ENCODE measurements at regions not wholly inside any gene's neighbourhood (a gene's known extent, or its start where the extent isn't known, plus 50 kb on each side); places are given as distances from the start of the nearest gene placed in this dataset.
"Not testable (repeated sequence)": the region's sequence is repeated elsewhere in the genome, so short reads cannot be mapped to it uniquely, and the experiment has no call there.

GRCh38 chr16:76970745-76971099 is 220.3 kb upstream of the MON1B start:
- no peak for DNase-seq (ENCODE audit: low read depth)

DNA sequence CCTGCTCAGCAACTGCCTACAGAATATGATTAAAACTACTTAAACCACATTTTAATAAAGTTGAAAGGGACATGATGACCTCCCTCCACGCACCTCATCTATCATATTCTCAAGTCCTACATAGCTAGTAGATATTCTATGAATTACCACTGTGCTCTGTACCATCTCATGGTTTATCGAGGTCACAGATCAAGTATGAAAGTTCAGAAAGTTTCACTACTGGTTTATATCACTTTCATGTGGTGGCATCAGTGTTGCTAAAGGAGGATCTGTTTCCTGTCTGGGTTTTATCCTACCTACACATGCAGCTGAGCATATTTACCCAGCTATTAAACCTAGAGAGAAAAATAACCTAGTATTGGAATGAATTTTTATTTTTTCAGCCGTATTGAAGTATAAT is 214.9 kb upstream of the MON1B start:
- DNase-seq (ENCODE audit: low read depth), result no peak

- peak; percentile 51 for DNase-seq (ENCODE audit: low read depth)
These were observed 214.2 kb upstream of the MON1B start for GRCh38 chr16:76976756-76977155.

DNA sequence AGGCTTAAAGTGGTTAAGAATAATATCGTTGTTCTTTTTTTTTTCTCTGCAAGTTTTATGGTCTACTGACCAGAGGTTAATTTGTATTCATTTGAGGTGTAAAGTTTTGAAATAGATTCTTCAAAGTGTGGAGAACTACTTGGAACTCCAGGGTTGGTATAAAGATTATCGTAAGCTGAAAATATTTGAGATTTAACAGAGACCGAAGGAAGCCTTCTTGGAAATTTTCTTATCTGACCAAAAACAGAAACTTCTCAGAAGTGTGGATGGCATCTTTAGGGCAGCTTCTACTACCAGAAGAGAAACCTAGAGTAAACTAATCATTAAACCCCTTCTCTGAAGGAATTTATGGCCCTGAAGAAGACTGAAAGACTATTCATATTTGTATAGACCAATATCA is 206.8 kb upstream of the MON1B start:
- DNase-seq (ENCODE audit: low read depth), result peak; percentile 81

DNA sequence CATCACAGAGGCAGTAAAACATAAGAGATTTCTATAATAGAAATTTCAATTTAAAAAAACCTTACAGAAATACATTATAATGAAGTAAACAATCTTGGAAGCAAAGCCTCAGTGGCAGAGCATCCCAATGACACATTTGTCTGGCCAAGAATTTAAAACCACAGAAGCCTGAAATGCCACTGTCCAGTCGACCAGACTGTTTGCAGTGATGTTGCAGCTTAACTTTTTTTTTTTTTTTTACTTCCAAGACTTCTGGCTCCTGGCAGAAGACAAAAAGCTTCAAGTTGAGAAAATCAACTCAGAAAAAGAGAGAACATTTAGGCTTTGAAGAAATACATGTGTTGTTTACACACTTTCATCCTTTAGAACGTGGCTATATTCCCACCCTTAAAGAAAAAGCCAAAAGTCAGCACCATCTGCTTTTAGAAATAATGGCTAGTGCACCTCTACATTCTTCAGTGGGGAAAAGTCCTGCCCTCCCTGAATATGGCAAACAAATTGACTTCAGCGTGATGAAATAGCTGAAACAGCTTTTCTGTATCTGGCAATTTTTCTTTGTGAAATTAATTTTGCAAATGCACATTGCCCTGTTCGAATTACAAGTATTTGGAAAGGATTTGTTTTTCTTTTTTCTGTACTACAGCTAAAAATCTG is 205.5 kb upstream of the MON1B start:
- peak; percentile 73 for DNase-seq (ENCODE audit: low read depth)

DNA sequence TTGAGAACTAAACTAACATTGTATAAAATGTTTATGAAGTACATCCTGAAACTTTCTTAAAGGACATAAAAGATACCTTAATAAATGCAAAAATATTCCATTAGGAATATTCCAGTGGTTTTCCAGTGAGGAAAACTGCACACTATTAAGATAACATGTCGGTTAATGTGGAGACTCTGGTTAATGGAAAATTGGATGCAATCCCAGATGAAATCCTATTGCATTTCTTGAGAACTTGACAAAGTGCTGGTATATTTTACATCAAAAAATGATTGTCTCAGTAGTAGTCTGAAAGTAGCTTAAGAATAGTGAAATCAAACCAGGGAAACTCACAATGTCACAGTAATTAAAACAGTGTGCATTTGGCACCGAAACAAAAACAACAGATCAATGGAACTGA is 202.5 kb upstream of the MON1B start:
- no peak for DNase-seq (ENCODE audit: low read depth)

DNA sequence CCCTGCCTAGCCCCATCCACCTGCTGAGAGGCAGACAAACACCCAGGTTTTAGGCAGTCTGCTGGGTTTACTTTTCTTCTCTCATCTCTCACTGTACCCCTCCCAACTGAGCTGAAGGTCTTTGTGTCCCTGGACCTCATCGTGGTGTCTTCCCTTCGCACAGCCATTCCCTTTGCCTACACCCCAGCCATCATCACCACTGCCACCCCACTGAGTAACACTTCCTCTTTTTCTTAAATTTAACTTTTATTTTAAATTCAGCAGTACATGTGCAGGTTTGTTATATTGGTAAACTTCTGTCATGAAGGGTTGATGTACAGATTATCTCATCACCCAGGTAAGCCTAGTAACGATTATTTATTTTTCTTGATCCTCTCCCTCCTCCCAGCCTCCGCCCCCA is 188.3 kb upstream of the MON1B start:
- no peak for DNase-seq (ENCODE audit: low read depth)

GRCh38 chr16:77009453-77009852 is 181.5 kb upstream of the MON1B start:
- no peak for DNase-seq (ENCODE audit: low read depth)

DNA sequence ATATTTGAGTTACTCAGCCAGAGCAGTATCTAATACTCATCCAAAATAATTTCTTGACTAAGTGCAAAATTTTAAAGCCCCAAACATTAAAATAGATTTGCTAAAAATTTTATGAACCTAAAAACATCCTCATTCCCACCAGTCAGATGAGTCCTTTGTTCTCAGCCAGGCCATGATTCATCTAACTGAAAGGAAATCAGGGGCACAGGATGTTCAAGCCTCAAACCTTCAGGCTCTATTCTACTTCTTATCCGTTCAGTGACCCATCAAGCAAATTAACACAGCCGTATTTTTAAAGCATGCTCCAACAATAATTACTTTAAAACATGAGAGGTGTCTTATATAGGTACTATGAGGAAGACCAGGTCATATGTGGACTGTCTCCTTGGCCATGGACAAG is 176.5 kb upstream of the MON1B start:
- peak; percentile 2 for DNase-seq (ENCODE audit: low read depth)

DNA sequence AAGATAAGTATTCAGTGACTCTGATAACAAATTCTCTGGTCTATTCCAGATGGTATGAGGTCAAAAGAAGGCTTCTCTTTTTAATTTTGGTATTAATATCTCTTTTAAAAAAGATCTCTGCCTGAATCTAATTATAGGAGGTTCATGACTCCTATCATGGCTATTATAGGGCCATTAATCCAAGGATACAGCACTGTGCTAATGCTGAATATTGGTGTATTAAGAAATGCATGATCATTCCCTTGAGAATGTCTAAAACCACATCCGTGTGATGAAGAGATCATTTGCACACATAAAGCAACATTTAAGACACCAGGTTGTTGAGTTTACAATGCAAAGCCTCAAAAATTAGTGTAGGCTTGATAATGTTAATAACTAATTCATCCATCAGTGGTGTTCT is 160.4 kb upstream of the MON1B start:
- DNase-seq (ENCODE audit: low read depth), result no peak

GRCh38 chr16:77033516-77033915 is 157.5 kb upstream of the MON1B start:
- no peak for DNase-seq (ENCODE audit: low read depth)

DNA sequence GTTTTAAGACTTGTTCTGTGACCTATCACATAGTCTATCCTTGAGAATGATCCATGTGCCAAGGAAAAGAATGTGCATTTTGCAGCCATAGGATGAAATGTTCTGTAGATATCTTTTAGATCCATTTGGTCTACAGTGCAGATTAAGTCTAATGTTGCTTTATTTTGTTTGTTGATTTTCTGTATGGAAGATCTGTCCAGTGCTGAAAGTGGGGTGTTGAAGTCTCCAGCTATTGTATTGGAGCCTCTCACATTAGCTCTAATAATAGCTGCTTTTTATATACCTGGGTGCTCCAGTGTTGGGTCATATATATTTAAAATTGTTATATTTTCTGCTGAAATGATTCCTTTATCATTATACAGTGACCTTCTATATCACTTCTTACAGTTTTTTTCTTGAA is 155.6 kb upstream of the MON1B start:
- DNase-seq (ENCODE audit: low read depth), result peak; percentile 2

DNA sequence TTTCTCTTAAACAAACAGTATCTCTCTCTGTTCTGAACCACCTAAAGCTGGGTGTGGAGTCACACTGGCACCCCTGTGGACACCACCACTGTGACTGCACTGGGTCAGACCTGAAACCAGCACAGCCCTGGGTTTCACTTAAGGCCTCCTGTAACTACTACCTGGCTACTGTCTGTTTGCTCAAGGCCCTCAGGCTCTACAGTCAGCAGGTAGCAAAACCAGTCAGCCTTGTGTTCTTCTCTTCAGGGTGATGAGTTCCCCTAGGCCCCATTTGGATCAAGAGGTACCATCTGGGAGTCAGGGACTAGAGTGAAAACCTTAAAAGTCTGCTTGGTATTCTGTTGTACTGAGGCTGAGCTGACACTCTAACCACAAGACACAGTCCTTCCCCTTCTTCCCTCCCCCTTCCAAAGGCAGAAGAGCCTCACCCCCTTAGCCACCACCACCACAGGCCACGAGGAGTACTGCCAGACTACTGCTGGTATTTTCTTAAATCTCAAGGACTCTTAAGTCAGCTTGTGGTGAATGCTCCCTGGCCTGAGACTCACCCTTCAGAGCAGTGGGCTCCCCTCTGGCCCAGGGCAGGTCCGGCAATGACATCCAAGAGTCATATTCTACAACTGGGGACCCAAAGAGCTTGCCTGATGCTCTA is 153.2 kb upstream of the MON1B start:
- DNase-seq (ENCODE audit: low read depth), result no peak

DNA sequence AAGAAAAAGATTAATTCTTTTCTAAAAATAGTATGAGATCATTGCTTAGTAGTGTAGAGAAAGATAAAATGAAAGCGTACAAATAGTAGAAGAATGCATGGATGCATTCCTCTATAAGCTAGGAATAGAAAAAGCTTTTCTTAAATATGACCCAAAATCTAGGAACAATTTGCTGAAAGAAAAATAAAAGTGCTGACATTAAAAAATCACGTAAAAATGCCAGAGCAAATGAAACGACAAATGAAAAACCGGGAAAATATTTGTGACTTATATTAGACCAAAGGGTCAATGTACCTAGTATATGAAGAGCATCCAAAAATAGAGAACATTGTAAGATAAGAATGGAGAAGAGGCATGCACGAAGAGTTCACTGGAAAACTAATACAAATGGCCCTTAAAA is 149.5 kb upstream of the MON1B start:
- no peak for DNase-seq (ENCODE audit: low read depth)

DNA sequence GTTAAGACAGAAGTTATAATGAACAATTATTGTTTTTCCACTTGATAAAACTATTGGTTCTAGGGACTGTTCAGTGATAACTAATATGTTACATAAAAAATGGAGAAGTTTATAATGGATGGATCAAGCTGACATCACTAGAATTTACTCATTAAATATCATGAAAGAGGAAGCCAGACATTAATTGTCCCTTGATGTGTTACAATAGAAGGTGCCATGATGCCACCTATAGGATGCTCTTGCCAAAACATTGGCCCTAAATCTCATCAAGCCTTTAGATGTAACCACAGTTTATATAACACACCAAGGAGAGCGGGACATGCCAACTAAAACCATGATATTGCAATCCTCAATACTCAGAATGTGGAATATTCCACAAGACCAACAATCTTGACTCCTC is 147.9 kb upstream of the MON1B start:
- DNase-seq (ENCODE audit: low read depth), result peak; percentile 54

GRCh38 chr16:77046206-77046605 is 144.8 kb upstream of the MON1B start:
- DNase-seq (ENCODE audit: low read depth), result no peak

GRCh38 chr16:77048085-77048484 is 142.9 kb upstream of the MON1B start:
- no peak for DNase-seq (ENCODE audit: low read depth)

DNA sequence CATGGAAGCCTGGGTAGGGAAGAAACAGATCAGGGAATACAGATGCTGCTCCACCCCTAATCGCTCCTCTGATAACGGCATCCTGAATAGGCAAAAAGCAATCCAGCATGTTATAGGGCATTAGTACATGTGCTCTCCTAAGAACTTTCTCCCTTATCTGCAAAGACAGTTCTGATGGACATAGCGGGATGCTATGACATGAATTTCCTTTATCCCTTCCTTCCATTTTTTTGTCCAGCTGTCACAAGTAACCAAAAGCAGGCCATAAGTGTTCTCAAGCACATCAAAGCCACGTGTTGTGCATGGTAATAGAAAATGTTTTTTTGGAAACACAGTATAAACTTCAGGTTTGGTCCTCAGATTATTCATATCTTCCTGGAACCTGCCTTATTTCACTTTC is 141.4 kb upstream of the MON1B start:
- no peak for DNase-seq (ENCODE audit: low read depth)

DNA sequence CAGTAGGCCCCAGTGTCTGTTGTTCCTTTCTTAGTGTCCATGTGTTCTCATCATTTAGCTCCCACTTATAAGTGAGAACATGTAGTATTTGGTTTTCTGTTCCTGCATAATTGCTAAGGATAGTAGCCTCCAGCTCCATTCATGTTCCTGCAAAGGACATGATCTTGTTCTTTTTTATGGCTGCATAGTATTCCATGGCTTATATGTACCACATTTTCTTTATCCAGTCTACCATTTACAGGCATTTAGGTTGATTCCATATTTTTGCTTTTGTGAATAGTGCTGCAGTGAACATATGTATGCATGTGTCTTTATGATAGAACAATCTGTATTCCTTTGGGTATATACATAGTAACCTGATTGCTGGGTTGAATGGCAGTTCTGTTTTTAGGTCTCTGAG is 134.4 kb upstream of the MON1B start:
- DNase-seq (ENCODE audit: low read depth), result not testable (repeated sequence)

GRCh38 chr16:77057161-77057774 is 133.7 kb upstream of the MON1B start:
- DNase-seq (ENCODE audit: low read depth), result peak; percentile 38

GRCh38 chr16:77059446-77059845 is 131.5 kb upstream of the MON1B start:
- DNase-seq (ENCODE audit: low read depth), result peak; percentile 2

DNA sequence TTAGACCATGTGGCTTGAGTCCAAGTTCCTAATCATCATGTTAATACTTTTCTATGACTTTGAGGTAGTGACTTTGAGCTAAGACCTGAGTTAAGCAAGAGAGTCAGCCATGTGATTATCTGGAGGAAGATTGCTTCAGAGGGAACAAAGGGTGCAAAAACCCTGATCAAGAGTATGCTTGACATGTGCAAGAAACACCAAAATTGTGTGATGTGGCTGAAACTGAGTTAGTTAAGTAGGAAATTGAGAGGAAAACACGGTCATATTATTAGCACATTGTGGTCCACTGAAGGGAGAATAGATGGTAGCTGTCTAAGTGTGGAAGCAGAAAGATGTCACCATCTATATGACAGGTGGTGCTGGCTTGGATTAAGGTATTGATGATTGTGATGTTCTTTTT is 130.4 kb upstream of the MON1B start:
- no peak for DNase-seq (ENCODE audit: low read depth)

DNA sequence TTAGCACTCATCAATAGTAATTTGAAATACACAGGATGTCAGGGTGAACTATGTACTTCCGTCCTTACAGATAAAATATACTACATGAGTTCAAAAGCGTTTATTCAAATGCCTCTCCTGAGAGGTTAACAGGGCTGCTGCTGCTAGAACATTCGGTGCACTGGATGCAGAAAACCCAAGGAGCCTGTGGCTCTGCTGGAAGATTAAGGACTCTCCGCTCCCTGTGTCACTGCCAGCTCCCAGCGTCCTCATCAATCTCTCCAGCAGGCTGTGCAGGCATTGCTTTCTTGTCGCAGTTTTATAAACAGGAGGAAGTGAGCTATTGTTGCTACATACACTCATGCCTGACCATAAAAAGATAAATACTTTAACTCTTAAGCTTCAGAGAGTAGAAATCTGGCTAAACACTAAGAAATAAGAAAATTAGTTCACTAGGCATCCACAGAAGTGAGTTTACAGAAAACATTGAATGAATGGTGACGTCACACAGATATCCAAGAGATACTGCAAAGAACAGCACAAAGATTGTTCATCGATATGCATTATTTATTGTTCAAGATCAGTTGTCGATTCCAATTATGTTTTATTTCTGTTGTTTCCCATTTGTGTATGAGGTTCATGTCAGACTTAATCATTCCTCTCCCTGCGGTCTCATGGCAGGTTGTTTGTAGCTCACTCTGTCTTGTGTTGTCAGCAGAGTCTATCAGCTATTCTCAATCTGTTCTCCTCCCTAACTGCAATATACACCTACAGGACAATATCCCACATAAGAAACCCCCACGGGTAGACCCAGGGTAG is 127.9 kb upstream of the MON1B start:
- no peak for DNase-seq (ENCODE audit: low read depth)
